ENCODE measurements at regions not wholly inside any gene's neighbourhood (a gene's known extent, or its start where the extent isn't known, plus 50 kb on each side); places are given as distances from the start of the nearest gene placed in this dataset.

DNA sequence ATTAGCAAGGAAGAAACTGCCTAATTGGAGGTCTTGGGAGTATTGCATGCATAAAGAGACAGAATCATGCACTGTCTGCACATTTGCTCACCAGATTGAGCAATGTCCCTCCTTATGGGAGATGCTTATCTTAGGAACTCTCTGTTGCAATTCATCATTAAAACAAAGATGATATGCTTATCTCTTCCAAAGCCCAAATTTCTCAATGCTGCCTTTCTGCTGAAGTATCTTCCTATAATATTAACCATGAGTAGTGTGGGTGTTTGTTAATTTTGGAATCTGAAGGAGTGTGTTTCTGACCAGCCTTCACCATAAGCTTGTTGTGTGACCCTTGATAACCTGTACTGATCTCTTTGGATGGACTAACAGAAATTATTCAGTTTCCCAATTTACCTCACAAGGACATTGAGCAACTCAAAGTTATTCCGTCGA, 1257.6 kb upstream of the FLRT2 start:
- Mint-ChIP-seq H3K27me3 (ENCODE audit: low read depth in 3 of 3) (no peaks in the 10 kb centered on the region), H3K9me3 (peaks cover 2 to 7% (median 5%) of the 10 kb centered on the region in 7 donors), H3K36me3 (no peaks in the 10 kb centered on the region), H3K27ac (no peak overlapping the region), H3K4me1 (no peaks in the 10 kb centered on the region), H3K4me3 (no peak overlapping the region)
- Histone ChIP-seq H4K20me1 (ENCODE audit: insufficient read depth, low read length) (no peaks in the 10 kb centered on the region), H2AFZ (ENCODE audit: insufficient read depth, low read depth, low read length, poor library complexity, severe bottlenecking) (no peak overlapping the region), H3K27ac (ENCODE audit: low read depth in 1 of 2, low read length in 2 of 2) (no peak overlapping the region), H3K4me1 (ENCODE audit: control insufficient read depth in 1 of 2, insufficient read depth in 2 of 2, low read length in 2 of 2) (no peaks in the 10 kb centered on the region), H3K9me3 (replicated peaks in 1 of 2; ENCODE audit: control insufficient read depth in 1 of 2, insufficient read depth in 1 of 2, low read length in 2 of 2) (peaks cover 5 to 8% of the 10 kb centered on the region in 2 donors), H3K27me3 (ENCODE audit: control insufficient read depth in 2 of 2, insufficient read depth in 2 of 2, low read length in 2 of 2) (no peaks in the 10 kb centered on the region), H3K79me2 (ENCODE audit: insufficient read depth, low read length) (no peaks in the 10 kb centered on the region), H3K4me2 (replicated peaks; ENCODE audit: extremely low read depth, low read length, poor library complexity, severe bottlenecking) (no peak overlapping the region), H3K4me3 (replicated peaks in 1 of 3; ENCODE audit: low read depth in 2 of 3, low read length in 3 of 3) (no peak overlapping the region), H3K9ac (ENCODE audit: insufficient read depth, low read length, poor library complexity, severe bottlenecking) (no peak overlapping the region), H3K36me3 (replicated peaks in 1 of 2; ENCODE audit: control insufficient read depth in 1 of 2, insufficient read depth in 2 of 2, low read length in 2 of 2) (no peaks in the 10 kb centered on the region)
- intact Hi-C loops (cut with micrococcal nuclease): no loop called here
- TF ChIP-seq, protein P1, sequence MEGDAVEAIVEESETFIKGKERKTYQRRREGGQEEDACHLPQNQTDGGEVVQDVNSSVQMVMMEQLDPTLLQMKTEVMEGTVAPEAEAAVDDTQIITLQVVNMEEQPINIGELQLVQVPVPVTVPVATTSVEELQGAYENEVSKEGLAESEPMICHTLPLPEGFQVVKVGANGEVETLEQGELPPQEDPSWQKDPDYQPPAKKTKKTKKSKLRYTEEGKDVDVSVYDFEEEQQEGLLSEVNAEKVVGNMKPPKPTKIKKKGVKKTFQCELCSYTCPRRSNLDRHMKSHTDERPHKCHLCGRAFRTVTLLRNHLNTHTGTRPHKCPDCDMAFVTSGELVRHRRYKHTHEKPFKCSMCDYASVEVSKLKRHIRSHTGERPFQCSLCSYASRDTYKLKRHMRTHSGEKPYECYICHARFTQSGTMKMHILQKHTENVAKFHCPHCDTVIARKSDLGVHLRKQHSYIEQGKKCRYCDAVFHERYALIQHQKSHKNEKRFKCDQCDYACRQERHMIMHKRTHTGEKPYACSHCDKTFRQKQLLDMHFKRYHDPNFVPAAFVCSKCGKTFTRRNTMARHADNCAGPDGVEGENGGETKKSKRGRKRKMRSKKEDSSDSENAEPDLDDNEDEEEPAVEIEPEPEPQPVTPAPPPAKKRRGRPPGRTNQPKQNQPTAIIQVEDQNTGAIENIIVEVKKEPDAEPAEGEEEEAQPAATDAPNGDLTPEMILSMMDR (IDR thresholded peaks at IDR 0.05): no peak
- no peak for DNase-seq
- WGBS (ENCODE audit: insufficient coverage): no CpG with 5 or more reads among the region's 2 CpGs

DNA sequence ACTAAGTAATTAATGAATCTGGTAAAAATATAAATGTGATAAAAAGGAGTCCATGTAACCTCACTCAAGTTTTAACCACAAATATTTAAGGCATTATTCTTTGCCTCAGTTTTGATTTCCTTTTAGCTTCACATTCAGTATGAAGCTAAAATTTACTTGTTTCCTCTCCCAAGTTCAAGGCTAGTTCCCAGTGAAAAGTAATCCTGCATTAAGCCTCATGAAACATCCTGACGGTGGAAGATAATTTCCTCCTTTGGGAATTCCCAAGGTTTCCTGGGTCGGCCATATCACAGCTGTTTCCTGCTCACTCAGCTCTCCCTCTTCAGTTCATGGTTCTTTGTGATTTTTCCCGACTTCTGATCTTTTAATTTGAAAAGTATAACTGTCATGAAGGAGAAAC, 1256.8 kb upstream of the FLRT2 start:
- Histone ChIP-seq H3K9me3 (replicated peaks in 1 of 2; ENCODE audit: control insufficient read depth in 1 of 2, insufficient read depth in 1 of 2, low read length in 2 of 2) (peaks cover 0 to 5% of the 10 kb centered on the region in 2 donors), H3K79me2 (ENCODE audit: insufficient read depth, low read length) (no peaks in the 10 kb centered on the region), H2AFZ (ENCODE audit: insufficient read depth, low read depth, low read length, poor library complexity, severe bottlenecking) (no peak overlapping the region), H3K27ac (ENCODE audit: low read depth in 1 of 2, low read length in 2 of 2) (no peak overlapping the region), H4K20me1 (ENCODE audit: insufficient read depth, low read length) (no peaks in the 10 kb centered on the region), H3K36me3 (replicated peaks in 1 of 2; ENCODE audit: control insufficient read depth in 1 of 2, insufficient read depth in 2 of 2, low read length in 2 of 2) (no peaks in the 10 kb centered on the region), H3K4me2 (replicated peaks; ENCODE audit: extremely low read depth, low read length, poor library complexity, severe bottlenecking) (no peak overlapping the region), H3K4me1 (ENCODE audit: control insufficient read depth in 1 of 2, insufficient read depth in 2 of 2, low read length in 2 of 2) (no peaks in the 10 kb centered on the region), H3K4me3 (replicated peaks in 1 of 3; ENCODE audit: low read depth in 2 of 3, low read length in 3 of 3) (no peak overlapping the region), H3K27me3 (ENCODE audit: control insufficient read depth in 2 of 2, insufficient read depth in 2 of 2, low read length in 2 of 2) (no peaks in the 10 kb centered on the region), H3K9ac (ENCODE audit: insufficient read depth, low read length, poor library complexity, severe bottlenecking) (no peak overlapping the region)
- TF ChIP-seq, protein P1 (IDR thresholded peaks at IDR 0.05): no peak
- no peak for DNase-seq
- WGBS (ENCODE audit: insufficient coverage): 86% methylated on average over 1 of the region's 3 CpGs
- Mint-ChIP-seq H3K4me1 (no peaks in the 10 kb centered on the region), H3K9me3 (peaks cover 0 to 7% (median 5%) of the 10 kb centered on the region in 7 donors), H3K4me3 (no peak overlapping the region), H3K27ac (no peak overlapping the region), H3K36me3 (no peaks in the 10 kb centered on the region), H3K27me3 (ENCODE audit: low read depth in 3 of 3) (no peaks in the 10 kb centered on the region)
- intact Hi-C loops (cut with micrococcal nuclease): no loop called here

Measured in CD14-positive monocyte (primary cell).